Epithelial cell of proximal tubule (primary cell): ENCODE measurements at regions not wholly inside any gene's neighbourhood (a gene's known extent, or its start where the extent isn't known, plus 50 kb on each side); places are given as distances from the start of the nearest gene placed in this dataset.
A peak's percentile ranks its signal among the peaks of the same experiment; 100 is the strongest.

ENCODE experiments used
- DNase-seq: peaks from one replicate; pipeline ENCODE4 v3.0.0-alpha.2; 2011; ENCODE audit warnings: low read depth
- H3K4me3 ChIP-seq: 2 replicates; pipeline ENCODE4 v1.5.1; 2011; ENCODE audit warnings: low read depth, mild to moderate bottlenecking, low read length
- CTCF ChIP-seq: conservative IDR thresholded peaks from 2 replicates; pipeline ENCODE4 v1.5.1; 2012; ENCODE audit warnings: low read depth, mild to moderate bottlenecking, low read length

GRCh38 chr3:145124900-145125678 is 1035.9 kb downstream of the PLOD2 start:
- no peak overlapping the region for H3K4me3 ChIP-seq
- no peak for TF ChIP-seq CTCF
- peak; percentile 40 for DNase-seq

GRCh38 chr3:145133281-145133680 is 1027.7 kb downstream of the PLOD2 start:
- H3K4me3 ChIP-seq: no peak overlapping the region
- no peak for DNase-seq
- TF ChIP-seq CTCF: no peak

- no peak for DNase-seq
- no peak for TF ChIP-seq CTCF
These were observed 1026.2 kb downstream of the PLOD2 start for GRCh38 chr3:145134738-145135137.

GRCh38 chr3:145144361-145144760 is 1016.6 kb downstream of the PLOD2 start:
- no peak overlapping the region for H3K4me3 ChIP-seq
- DNase-seq: no peak
- no peak for TF ChIP-seq CTCF

More at GRCh38 chr3:145134738-145135137, 1026.2 kb downstream of the PLOD2 start:
- H3K4me3 ChIP-seq: no peak overlapping the region

- H3K4me3 ChIP-seq: no peak overlapping the region
- DNase-seq: no peak
- no peak for TF ChIP-seq CTCF
These were observed 1015.5 kb downstream of the PLOD2 start for GRCh38 chr3:145145461-145145860.

GRCh38 chr3:145159640-145160039 is 1001.3 kb downstream of the PLOD2 start:
- no peak for TF ChIP-seq CTCF

GRCh38 chr3:145170121-145170520 is 990.9 kb downstream of the PLOD2 start:
- TF ChIP-seq CTCF: no peak
- no peak overlapping the region for H3K4me3 ChIP-seq

More at GRCh38 chr3:145159640-145160039, 1001.3 kb downstream of the PLOD2 start:
- no peak overlapping the region for H3K4me3 ChIP-seq
- DNase-seq: no peak

More at GRCh38 chr3:145170121-145170520, 990.9 kb downstream of the PLOD2 start:
- DNase-seq: no peak
